Esophagus (tissue), 2 donors: ENCODE measurements at regions not wholly inside any gene's neighbourhood (a gene's known extent, or its start where the extent isn't known, plus 50 kb on each side); places are given as distances from the start of the nearest gene placed in this dataset.
"Not testable (repeated sequence)": the region's sequence is repeated elsewhere in the genome, so short reads cannot be mapped to it uniquely, and the experiment has no call there.

Source experiments
- H3K27ac ChIP-seq, 2 donors: one replicate each; pipeline ENCODE4 v1.5.1; 2013; ENCODE audit warnings: low read depth in 2 of 2, mild to moderate bottlenecking in 2 of 2, inconsistent platforms in 1 of 2, low read length in 1 of 2, moderate library complexity in 1 of 2
- H3K27me3 ChIP-seq, 2 donors: one replicate each; pipeline ENCODE4 v1.6.1; 2013; ENCODE audit warnings: low read length in 2 of 2, control low read depth in 1 of 2, mild to moderate bottlenecking in 1 of 2; ENCODE audit not compliant: insufficient read depth in 2 of 2, control insufficient read depth in 1 of 2
- H3K36me3 ChIP-seq, 2 donors: one replicate each; pipeline ENCODE4 v1.6.1; 2013; ENCODE audit warnings: low read length in 1 of 2; ENCODE audit not compliant: control insufficient read depth in 2 of 2, insufficient read depth in 2 of 2
- H3K4me1 ChIP-seq, 2 donors: one replicate each; pipeline ENCODE4 v1.6.1; 2013; ENCODE audit warnings: low read length in 1 of 2; ENCODE audit not compliant: control insufficient read depth in 2 of 2, insufficient read depth in 2 of 2
- H3K4me3 ChIP-seq, 2 donors: one replicate each; pipeline ENCODE4 v1.5.1; 2013; ENCODE audit warnings: low read length in 2 of 2, mild to moderate bottlenecking in 2 of 2, low read depth in 1 of 2, moderate library complexity in 1 of 2
- H3K9me3 ChIP-seq, 2 donors: one replicate each; pipeline ENCODE4 v1.6.1; 2013; ENCODE audit warnings: mild to moderate bottlenecking in 2 of 2, low read depth in 1 of 2, low read length in 1 of 2, moderate library complexity in 1 of 2; ENCODE audit not compliant: control insufficient read depth in 2 of 2, insufficient read depth in 1 of 2
- WGBS, 2 donors: extraction: QIAGEN DNeasy Blood & Tissue Kit; methylation state at CpG; one replicate each; pipeline ENCODE4 v1.1.7; 2013; 5-methylcytosine and 5-hydroxymethylcytosine counted together
- donor health status: healthy with polysubstance abuse.
- donor health status: Bipolar disorder and iron deficiency.

DNA sequence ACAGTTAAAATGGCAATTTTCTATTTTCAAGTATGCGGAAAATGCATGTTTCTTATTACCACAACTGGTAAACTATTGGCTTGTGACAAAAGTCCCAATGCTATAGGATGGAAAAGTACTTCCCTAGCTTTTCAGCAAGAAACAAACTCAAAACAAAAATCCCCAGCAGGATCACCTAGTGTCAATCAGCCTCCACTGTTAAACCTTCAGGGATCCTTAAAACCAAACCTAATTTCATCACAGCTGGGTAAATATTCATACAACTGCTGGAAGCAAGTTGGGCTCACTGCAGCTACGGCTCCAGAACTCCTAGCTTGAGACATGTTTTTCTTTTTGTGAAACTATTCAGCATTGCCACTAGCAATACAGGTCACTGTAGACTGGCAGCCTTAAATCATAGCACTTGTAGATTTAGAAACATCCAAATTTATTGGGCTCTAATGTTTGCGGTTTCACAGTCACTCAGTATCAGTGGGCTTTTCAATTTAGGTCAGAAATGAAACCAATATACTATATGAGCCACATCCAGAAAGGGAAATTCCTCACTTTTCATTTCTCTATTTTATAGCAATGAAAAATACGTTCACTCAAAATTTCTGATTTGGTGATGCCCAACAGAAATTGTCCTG, 145.2 kb upstream of the ANK3 start:
- Histone ChIP-seq H3K4me3 (no peak overlapping the region), H3K27ac (no peak overlapping the region), H3K9me3 (no peaks in the 10 kb centered on the region), H3K4me1 (no peaks in the 10 kb centered on the region), H3K36me3 (no peaks in the 10 kb centered on the region), H3K27me3 (no peaks in the 10 kb centered on the region)
- WGBS, 2 donors = 81 to 86% methylated on average over 4 of the region's 4 CpGs

DNA sequence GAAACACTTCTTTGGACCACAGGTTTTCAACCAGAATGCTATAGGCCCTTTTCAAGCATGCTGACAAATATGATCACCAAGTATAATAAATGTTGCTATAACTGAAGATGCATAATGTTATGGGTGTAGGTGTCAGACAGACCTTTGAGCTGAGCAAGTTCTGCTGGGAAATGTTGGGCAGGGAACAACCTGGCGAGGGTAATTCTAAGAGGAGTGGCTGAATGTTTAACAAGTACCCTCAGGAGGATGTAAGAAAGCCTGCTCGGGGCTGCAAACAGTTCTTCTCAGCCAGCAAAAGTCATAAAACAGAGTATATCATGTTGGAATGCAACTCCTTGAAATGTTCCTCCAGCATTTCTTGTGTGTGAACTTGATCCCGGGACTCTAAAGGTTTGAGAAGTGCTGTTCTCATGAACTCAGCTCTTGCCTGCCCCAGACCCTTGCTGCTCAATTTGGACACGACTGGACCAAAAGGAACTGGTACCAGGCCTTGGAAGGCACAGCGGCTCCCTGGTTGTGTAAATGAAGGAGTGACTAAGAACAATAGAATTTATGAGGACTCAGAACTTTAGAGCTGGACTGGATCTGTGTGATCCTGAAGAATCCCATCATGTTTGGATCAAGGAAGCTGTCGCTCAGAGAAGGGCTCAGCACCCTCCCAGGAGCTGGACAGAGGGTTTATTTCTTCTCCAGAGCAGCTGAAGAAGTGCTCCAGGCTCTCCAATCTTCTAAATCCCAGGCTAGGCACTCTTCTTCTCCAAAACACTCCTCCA, 143.2 kb upstream of the ANK3 start:
- H3K36me3 ChIP-seq = no peaks in the 10 kb centered on the region
- no peaks in the 10 kb centered on the region for H3K27me3 ChIP-seq
- no peaks in the 10 kb centered on the region for H3K4me1 ChIP-seq
- no peaks in the 10 kb centered on the region for H3K9me3 ChIP-seq
- no peak overlapping the region for H3K27ac ChIP-seq
- no peak overlapping the region for H3K4me3 ChIP-seq
- 74 to 76% methylated on average over 6 of the region's 6 CpGs for WGBS, 2 donors

- Histone ChIP-seq H3K27me3 (no peaks in the 10 kb centered on the region), H3K9me3 (no peaks in the 10 kb centered on the region), H3K4me3 (no peak overlapping the region), H3K36me3 (no peaks in the 10 kb centered on the region), H3K4me1 (no peaks in the 10 kb centered on the region), H3K27ac (no peak overlapping the region)
- 84 to 88% methylated on average over 2 of the region's 2 CpGs for WGBS, 2 donors
Observed at GRCh38 chr10:60531006-60531405, 141.3 kb upstream of the ANK3 start.

GRCh38 chr10:60527676-60528075, 138.0 kb upstream of the ANK3 start:
- Histone ChIP-seq H3K4me1 (no peaks in the 10 kb centered on the region), H3K27ac (no peak overlapping the region), H3K27me3 (no peaks in the 10 kb centered on the region), H3K9me3 (no peaks in the 10 kb centered on the region), H3K4me3 (no peak overlapping the region), H3K36me3 (no peaks in the 10 kb centered on the region)
- WGBS, 2 donors = 87 to 89% methylated on average over 2 of the region's 2 CpGs

- 76 to 80% methylated on average over 9 of the region's 9 CpGs for WGBS, 2 donors
Observed at GRCh38 chr10:60525716-60526585, 136.3 kb upstream of the ANK3 start.

DNA sequence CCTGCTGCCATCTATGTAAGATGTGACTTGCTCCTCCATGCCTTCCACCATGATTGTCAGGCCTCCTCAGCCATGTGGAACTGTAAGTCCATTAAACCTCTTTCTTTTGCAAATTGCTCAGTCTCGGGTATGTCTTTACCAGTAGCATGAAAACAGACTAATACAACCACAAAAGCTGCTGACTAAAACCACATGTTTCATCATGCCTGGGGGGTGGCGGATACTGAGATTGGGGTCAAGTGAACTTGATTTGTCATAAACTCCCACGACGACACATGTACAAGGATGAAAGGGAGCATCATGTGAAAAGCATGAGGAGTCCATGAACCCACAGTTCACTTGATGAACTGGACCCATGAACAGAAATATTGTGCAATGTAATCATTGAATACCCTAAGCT, 134.9 kb upstream of the ANK3 start:
- Histone ChIP-seq H3K36me3 (no peaks in the 10 kb centered on the region), H3K4me1 (no peaks in the 10 kb centered on the region), H3K27ac (no peak overlapping the region), H3K9me3 (no peaks in the 10 kb centered on the region), H3K4me3 (no peak overlapping the region), H3K27me3 (no peaks in the 10 kb centered on the region)
- WGBS, 2 donors = 81 to 87% methylated on average over 4 of the region's 4 CpGs

More at GRCh38 chr10:60525716-60526585, 136.3 kb upstream of the ANK3 start:
- H3K4me1 ChIP-seq = no peaks in the 10 kb centered on the region
- H3K4me3 ChIP-seq = no peak overlapping the region
- H3K27ac ChIP-seq = no peak overlapping the region
- no peaks in the 10 kb centered on the region for H3K9me3 ChIP-seq
- H3K27me3 ChIP-seq = no peaks in the 10 kb centered on the region
- H3K36me3 ChIP-seq = no peaks in the 10 kb centered on the region

DNA sequence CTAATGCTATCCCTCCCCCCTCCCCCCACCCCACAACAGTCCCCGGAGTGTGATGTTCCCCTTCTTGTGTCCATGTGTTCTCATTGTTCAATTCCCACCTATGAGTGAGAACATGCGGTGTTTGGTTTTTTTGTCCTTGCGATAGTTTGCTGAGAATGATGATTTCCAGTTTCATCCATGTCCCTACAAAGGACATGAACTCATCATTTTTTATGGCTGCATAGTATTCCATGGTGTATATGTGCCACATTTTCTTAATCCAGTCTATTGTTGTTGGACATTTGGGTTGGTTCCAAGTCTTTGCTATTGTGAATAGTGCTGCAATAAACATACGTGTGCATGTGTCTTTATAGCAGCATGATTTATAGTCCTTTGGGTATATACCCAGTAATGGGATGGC, 133.7 kb upstream of the ANK3 start:
- not testable (repeated sequence) for H3K4me3 ChIP-seq, H3K36me3 ChIP-seq, H3K9me3 ChIP-seq, H3K27me3 ChIP-seq, H3K4me1 ChIP-seq, H3K27ac ChIP-seq
- WGBS, 2 donors = 88% methylated on average over 2 of the region's 4 CpGs; no CpG with 5 or more reads in 1 of the 2 donors

DNA sequence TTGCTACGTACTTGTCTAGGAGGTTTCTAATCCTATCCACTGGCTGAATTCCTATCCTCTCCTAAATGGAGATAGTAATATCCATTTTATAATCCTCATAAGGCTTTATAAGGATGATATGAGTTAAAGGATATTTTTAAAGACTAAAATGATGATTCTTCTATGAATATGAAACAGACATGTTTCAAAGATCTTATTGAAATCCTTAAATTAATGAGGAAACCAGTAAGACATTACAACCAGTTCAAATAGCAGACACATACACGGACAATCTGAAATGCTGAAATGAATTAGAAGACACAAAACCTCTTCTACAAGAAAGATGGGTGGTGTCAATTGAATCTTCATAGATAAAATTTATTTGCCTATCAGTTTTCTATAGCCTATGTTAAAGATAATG, 132.9 kb upstream of the ANK3 start:
- no peaks in the 10 kb centered on the region for H3K27me3 ChIP-seq
- no peak overlapping the region for H3K27ac ChIP-seq
- H3K4me1 ChIP-seq = no peaks in the 10 kb centered on the region
- H3K9me3 ChIP-seq = no peaks in the 10 kb centered on the region
- H3K36me3 ChIP-seq = no peaks in the 10 kb centered on the region
- H3K4me3 ChIP-seq = no peak overlapping the region
- 96 to 97% methylated on average over 2 of the region's 2 CpGs for WGBS, 2 donors

- Histone ChIP-seq H3K36me3 (no peaks in the 10 kb centered on the region), H3K4me1 (no peaks in the 10 kb centered on the region), H3K9me3 (no peaks in the 10 kb centered on the region), H3K27ac (no peak overlapping the region), H3K4me3 (no peak overlapping the region), H3K27me3 (no peaks in the 10 kb centered on the region)
- 46 to 64% methylated on average over 3 of the region's 3 CpGs for WGBS, 2 donors
Observed at GRCh38 chr10:60521974-60522405, 132.3 kb upstream of the ANK3 start.
